Subcutaneous abdominal adipose tissue (tissue), 5 donors: ENCODE measurements at regions not wholly inside any gene's neighbourhood (a gene's known extent, or its start where the extent isn't known, plus 50 kb on each side); places are given as distances from the start of the nearest gene placed in this dataset.

ENCODE experiments used
- H3K27ac ChIP-seq: one replicate; pipeline ENCODE4 v1.7.0; 2013; ENCODE audit warnings: low read depth, mild to moderate bottlenecking, inconsistent platforms, low read length, moderate library complexity
- H3K27me3 ChIP-seq, 5 donors: one replicate each; pipeline ENCODE4 v1.7.0; 2013; ENCODE audit warnings: low read length in 5 of 5, inconsistent platforms in 1 of 5; ENCODE audit not compliant: control insufficient read depth in 5 of 5, insufficient read depth in 4 of 5
- H3K36me3 ChIP-seq, 5 donors: one replicate each; pipeline ENCODE4 v1.7.0; 2013; ENCODE audit warnings: low read length in 5 of 5; ENCODE audit not compliant: control insufficient read depth in 5 of 5, insufficient read depth in 5 of 5
- H3K4me1 ChIP-seq, 5 donors: one replicate each; pipeline ENCODE4 v1.7.0; 2013; ENCODE audit warnings: low read length in 5 of 5, mild to moderate bottlenecking in 3 of 5, moderate library complexity in 1 of 5; ENCODE audit not compliant: control insufficient read depth in 5 of 5, insufficient read depth in 5 of 5
- H3K4me3 ChIP-seq, 5 donors: one replicate each; pipeline ENCODE4 v1.7.0; 2013; ENCODE audit warnings: low read length in 5 of 5, low read depth in 1 of 5
- H3K9ac ChIP-seq, 5 donors: one replicate each; pipeline ENCODE4 v1.7.0; 2013; ENCODE audit warnings: low read length in 5 of 5, mild to moderate bottlenecking in 4 of 5, moderate library complexity in 3 of 5
- H3K9me3 ChIP-seq, 5 donors: one replicate each; pipeline ENCODE4 v1.7.0; 2013; ENCODE audit warnings: low read length in 5 of 5; ENCODE audit not compliant: control insufficient read depth in 5 of 5
- donor health status: healthy.
- donor health status: healthy.
- donor health status: healthy.
- donor health status: healthy.
- donor health status: healthy.

DNA sequence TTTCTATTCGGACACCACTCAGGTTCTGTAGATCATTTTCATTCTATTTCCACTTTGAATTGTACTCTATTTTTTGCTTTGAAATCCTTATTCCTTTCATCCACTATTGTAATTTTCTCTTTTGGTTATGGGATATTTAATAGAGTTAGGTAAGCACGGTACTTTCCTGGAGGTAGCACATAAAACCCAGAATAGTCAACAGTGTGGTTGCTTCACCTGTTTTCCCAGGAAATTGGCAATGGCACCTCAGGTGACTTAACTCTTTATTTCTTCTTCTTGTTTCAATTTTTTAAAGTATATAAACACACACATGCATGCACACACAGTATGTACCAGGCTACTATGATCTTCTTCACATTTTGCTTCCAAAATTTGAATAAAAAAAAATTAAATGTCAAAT is 682.0 kb upstream of the TMEFF2 start:
- Histone ChIP-seq H3K9me3 (no peaks in the 10 kb centered on the region), H3K27me3 (no peaks in the 10 kb centered on the region), H3K4me3 (no peak overlapping the region), H3K9ac (no peak overlapping the region), H3K4me1 (no peaks in the 10 kb centered on the region), H3K36me3 (no peaks in the 10 kb centered on the region), H3K27ac (no peak overlapping the region)

DNA sequence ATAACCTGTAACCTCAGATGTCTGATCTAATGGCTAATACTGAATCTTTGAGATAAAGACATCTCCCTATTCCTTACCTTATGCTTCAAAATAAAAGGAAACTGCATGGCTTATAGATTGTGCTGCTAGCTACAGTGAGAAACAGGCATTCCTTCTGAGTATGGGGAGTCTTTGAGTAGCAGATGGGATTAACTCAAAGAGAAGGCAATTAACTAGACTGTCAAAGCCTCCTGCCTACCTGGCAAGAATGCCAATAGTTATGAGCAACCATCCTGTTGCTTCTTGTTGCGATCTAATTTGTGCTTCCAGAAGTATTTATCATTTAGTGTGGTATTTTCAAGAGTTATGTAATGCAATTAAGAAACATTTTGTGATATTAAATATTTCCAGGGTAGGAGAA is 660.0 kb upstream of the TMEFF2 start:
- no peak overlapping the region for H3K4me3 ChIP-seq
- H3K36me3 ChIP-seq = no peaks in the 10 kb centered on the region
- H3K27me3 ChIP-seq = no peaks in the 10 kb centered on the region
- H3K9me3 ChIP-seq = no peaks in the 10 kb centered on the region
- no peak overlapping the region for H3K9ac ChIP-seq
- H3K4me1 ChIP-seq = no peaks in the 10 kb centered on the region
- no peak overlapping the region for H3K27ac ChIP-seq

DNA sequence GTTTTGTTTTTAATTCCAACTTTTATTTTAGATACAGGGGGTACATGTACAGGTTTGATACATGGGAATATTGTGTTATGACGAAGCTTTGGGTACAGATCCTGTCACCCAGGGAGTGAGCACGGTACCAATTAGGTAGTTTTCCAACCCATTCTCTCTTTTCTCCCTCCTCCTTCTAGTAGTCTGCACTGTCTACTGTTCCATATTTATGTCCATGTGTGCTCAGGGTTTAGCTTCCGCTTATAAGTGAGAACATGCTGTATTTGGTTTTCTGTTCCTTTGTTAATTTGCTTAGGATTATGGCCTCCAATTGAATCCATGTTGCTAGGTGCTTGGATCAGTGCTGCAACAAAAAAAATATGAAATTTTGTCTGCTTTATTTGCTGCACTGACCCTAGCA is 659.3 kb upstream of the TMEFF2 start:
- no peaks in the 10 kb centered on the region for H3K4me1 ChIP-seq
- no peaks in the 10 kb centered on the region for H3K36me3 ChIP-seq
- H3K27ac ChIP-seq = no peak overlapping the region
- H3K4me3 ChIP-seq = no peak overlapping the region
- H3K9me3 ChIP-seq = no peaks in the 10 kb centered on the region
- no peaks in the 10 kb centered on the region for H3K27me3 ChIP-seq
- no peak overlapping the region for H3K9ac ChIP-seq

DNA sequence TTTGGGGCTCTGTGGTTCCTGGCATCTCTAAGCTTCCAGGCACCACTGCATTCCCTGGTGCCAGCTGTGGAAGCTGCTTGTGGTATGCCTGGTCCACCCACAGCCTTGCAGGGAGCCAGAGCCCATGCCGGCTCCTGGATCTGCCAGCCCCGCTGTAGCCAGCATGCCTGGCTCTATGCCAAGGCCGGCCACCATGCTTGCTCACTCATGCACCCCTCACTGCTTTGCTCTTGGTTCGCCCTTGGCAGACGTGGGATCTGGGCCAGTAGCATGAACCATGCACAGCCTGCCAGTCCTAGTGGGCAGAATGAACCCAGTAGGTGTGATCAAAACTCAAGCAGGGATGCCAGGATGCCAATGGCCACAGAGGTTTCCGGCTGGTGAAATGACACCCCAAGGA is 634.2 kb upstream of the TMEFF2 start:
- Histone ChIP-seq H3K27ac (no peak overlapping the region), H3K27me3 (no peaks in the 10 kb centered on the region), H3K36me3 (no peaks in the 10 kb centered on the region), H3K9ac (no peak overlapping the region), H3K4me3 (no peak overlapping the region), H3K4me1 (no peaks in the 10 kb centered on the region), H3K9me3 (peaks cover 0 to 5% (median 0%) of the 10 kb centered on the region in 5 donors)

DNA sequence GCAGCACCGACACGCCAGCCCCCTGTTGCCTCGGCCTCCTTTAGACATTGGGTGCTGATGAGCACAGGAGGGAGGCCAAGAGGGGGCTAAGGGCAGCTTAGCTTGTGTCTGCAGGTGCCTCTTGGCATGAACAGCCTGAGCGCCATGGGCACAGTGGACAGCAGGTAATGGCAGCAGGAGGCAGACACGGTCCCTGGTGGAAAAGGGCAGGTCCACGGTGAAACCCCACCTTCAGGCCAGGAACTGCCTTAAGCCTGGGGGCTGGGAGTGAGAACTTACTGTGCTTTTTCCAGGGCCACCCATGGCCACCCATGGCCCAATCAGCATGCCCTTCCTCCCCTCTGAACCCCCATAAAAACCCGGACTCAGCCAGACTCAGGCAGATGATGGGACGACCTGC is 633.4 kb upstream of the TMEFF2 start:
- Histone ChIP-seq H3K4me1 (no peaks in the 10 kb centered on the region), H3K4me3 (no peak overlapping the region), H3K27me3 (no peaks in the 10 kb centered on the region), H3K36me3 (no peaks in the 10 kb centered on the region), H3K27ac (no peak overlapping the region), H3K9me3 (peaks cover 0 to 5% (median 0%) of the 10 kb centered on the region in 5 donors), H3K9ac (no peak overlapping the region)

DNA sequence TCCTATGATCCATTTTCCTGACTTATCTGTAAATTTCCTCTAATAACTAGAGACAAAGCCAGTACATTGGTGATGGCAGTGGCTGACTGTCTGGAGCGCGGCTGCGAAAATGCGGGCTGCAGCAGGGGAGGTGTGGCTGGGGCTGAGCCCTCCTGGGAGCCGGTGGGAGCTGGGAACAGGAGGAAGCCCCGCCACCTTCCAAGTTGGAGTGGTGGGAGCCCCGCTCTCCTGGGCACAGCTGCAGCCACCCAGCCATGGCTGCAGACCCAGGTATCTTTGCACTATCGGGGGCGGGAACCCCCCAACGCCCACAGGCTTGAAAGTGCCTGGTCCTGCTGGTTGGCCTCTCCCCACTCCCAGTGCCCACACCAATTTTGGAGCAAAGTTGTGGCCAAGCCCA is 633.0 kb upstream of the TMEFF2 start:
- H3K36me3 ChIP-seq = no peaks in the 10 kb centered on the region
- no peak overlapping the region for H3K9ac ChIP-seq
- H3K27me3 ChIP-seq = no peaks in the 10 kb centered on the region
- H3K27ac ChIP-seq = no peak overlapping the region
- no peaks in the 10 kb centered on the region for H3K4me1 ChIP-seq
- no peak overlapping the region for H3K4me3 ChIP-seq
- H3K9me3 ChIP-seq = peaks cover 0 to 5% (median 0%) of the 10 kb centered on the region in 5 donors

DNA sequence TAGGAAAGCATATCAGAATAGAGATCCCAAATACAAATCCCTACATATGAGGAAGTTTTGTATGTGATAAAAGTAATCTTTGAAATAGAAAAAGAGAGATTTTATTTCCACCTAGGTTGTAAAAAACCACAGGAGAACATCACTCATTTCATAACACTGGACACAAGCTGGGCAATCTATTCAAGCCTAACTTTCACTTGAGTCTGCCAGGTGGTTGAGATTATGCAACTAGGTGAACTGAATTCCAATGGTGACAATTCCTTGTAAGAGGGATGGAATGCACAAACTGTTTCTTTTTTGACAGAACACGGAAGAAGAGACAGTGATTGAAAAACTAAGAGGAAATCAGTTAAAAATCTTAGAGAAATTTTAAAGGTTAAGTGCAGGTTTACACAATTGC is 619.6 kb upstream of the TMEFF2 start:
- Histone ChIP-seq H3K9me3 (peaks cover 0 to 6% (median 4%) of the 10 kb centered on the region in 5 donors), H3K9ac (no peak overlapping the region), H3K27me3 (no peaks in the 10 kb centered on the region), H3K4me3 (no peak overlapping the region), H3K4me1 (no peaks in the 10 kb centered on the region), H3K27ac (no peak overlapping the region), H3K36me3 (no peaks in the 10 kb centered on the region)

DNA sequence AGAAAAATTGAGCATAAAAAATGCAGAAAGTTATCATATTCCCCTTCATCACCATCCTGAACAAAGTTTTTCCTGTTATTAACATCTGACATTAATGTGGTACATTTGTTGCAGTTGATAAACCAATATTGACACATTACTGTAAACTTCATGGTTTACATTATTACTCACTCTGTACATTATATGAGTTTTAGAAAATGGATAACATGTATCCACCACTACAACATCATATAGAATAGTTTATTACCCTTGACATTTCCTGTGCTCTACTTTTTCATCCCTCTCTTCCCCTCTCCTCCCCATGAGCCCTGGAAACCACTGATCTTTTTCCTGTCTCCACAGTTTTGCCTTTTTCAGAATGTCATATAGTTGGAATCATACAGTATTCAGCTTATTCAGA is 618.6 kb upstream of the TMEFF2 start:
- no peak overlapping the region for H3K27ac ChIP-seq
- no peaks in the 10 kb centered on the region for H3K36me3 ChIP-seq
- no peaks in the 10 kb centered on the region for H3K4me1 ChIP-seq
- H3K9ac ChIP-seq = no peak overlapping the region
- no peaks in the 10 kb centered on the region for H3K27me3 ChIP-seq
- no peak overlapping the region for H3K4me3 ChIP-seq
- peaks cover 0 to 3% (median under 1%) of the 10 kb centered on the region in 5 donors for H3K9me3 ChIP-seq

DNA sequence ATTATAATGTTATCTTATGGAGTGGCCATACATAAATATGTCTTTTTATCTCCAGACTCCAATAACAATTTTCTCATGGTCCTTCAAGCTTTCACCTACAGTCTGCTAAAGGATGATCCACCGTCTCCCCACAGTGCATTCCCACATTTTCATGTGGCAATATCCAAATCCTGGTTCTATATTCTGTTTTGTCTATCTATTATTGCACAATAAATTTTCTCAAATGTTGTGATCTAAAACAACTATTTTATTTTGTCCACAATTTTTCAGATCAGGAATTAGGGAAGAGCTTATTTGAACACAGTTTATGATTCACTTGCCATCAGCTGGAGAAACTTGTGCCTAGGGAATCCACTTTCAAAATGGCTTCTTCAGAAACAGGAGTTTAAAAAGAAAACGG is 614.4 kb upstream of the TMEFF2 start:
- H3K27ac ChIP-seq = no peak overlapping the region
- H3K4me1 ChIP-seq = no peaks in the 10 kb centered on the region
- H3K9ac ChIP-seq = no peak overlapping the region
- no peaks in the 10 kb centered on the region for H3K36me3 ChIP-seq
- no peak overlapping the region for H3K4me3 ChIP-seq
- H3K27me3 ChIP-seq = no peaks in the 10 kb centered on the region
- H3K9me3 ChIP-seq = peaks cover 0 to 11% (median 5%) of the 10 kb centered on the region in 5 donors

DNA sequence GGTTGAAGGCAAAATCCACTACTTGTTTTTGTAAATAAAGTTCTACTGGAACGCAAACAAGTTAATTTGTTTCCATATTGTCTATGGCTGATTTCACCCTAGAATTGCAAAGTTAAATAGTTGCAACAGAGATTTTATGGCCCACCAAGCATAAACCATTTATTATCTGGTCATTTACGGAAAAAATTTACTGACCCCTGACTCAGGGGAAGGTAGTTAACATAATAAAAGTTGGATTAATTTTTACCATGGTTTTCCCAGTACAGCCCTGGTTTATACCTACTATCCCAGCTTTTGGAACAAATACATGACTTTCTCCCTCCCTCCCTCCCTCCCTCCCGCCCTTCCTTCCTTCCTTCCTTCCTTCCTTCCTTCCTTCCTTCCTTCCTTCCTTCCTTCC is 588.9 kb upstream of the TMEFF2 start:
- no peak overlapping the region for H3K4me3 ChIP-seq
- no peak overlapping the region for H3K9ac ChIP-seq
- peaks cover 0 to 5% (median 0%) of the 10 kb centered on the region in 5 donors for H3K9me3 ChIP-seq
- H3K27me3 ChIP-seq = no peaks in the 10 kb centered on the region
- H3K27ac ChIP-seq = no peak overlapping the region
- H3K4me1 ChIP-seq = no peaks in the 10 kb centered on the region
- H3K36me3 ChIP-seq = no peaks in the 10 kb centered on the region
